ENCODE measurements at regions not wholly inside any gene's neighbourhood (a gene's known extent, or its start where the extent isn't known, plus 50 kb on each side); places are given as distances from the start of the nearest gene placed in this dataset.

GRCh38 chr7:15143936-15144335 lies 241.4 kb upstream of the DGKB start:
- POLR2A ChIA-PET, result no interaction called here
- in situ Hi-C loops (cut with HindIII; ENCODE audit: low pct_unique_long_range_greater_than_20kb, low sequenced_read_pairs) (no loop called here), intact Hi-C loops (cut with micrococcal nuclease; ENCODE audit: unreplicated experiment) (no loop called here)
- Histone ChIP-seq H3K27ac (ENCODE audit: low read length) (no peak overlapping the region), H3K27me3 (ENCODE audit: control insufficient read depth, insufficient read depth, low read length) (no peaks in the 10 kb centered on the region), H3K4me1 (ENCODE audit: control insufficient read depth, insufficient read depth, low read length) (no peaks in the 10 kb centered on the region), H3K36me3 (ENCODE audit: control insufficient read depth, insufficient read depth, low read length) (no peaks in the 10 kb centered on the region), H3K9me3 (ENCODE audit: control insufficient read depth, insufficient read depth, low read depth, low read length) (peaks cover 5% of the 10 kb centered on the region), H3K4me3 (ENCODE audit: low read depth in 2 of 2, low read length in 2 of 2) (no peak overlapping the region)
- DNase-seq (ENCODE audit: low read depth, low spot score) (no peak), ATAC-seq (no peak)
- BruUV-seq (replicated peaks), result no TSS peak
- no peak for TF ChIP-seq TCF7L2 (IDR thresholded peaks at IDR 0.05; ENCODE audit: low read depth, low read length)
- TF ChIP-seq CTCF (IDR thresholded peaks at IDR 0.05), result no peak
- TF ChIP-seq SIN3A (IDR thresholded peaks at IDR 0.05; ENCODE audit: borderline replicate concordance, insufficient read depth, low read depth, low read length), result no peak
- TF ChIP-seq REST (IDR thresholded peaks at IDR 0.05; ENCODE audit: insufficient read depth in 1 of 2, low read depth in 2 of 2, low read length in 1 of 2), result no peak
- TF ChIP-seq POLR2AphosphoS5 (IDR thresholded peaks at IDR 0.05; ENCODE audit: low read depth, low read length), result no peak
- CTCF ChIA-PET, result interaction anchor here (0.6 kb wide), 1 partner anchor 134 kb away, joined by 4 read pairs; no protein-coding TSS in a partner anchor

GRCh38 chr7:15143121-15143520 lies 240.6 kb upstream of the DGKB start:
- in situ Hi-C loops (cut with HindIII; ENCODE audit: low pct_unique_long_range_greater_than_20kb, low sequenced_read_pairs), result no loop called here
- no peak overlapping the region for H3K4me3 ChIP-seq (ENCODE audit: low read depth in 2 of 2, low read length in 2 of 2)
- no TSS peak for BruUV-seq (replicated peaks)
- H3K36me3 ChIP-seq (ENCODE audit: control insufficient read depth, insufficient read depth, low read length), result no peaks in the 10 kb centered on the region
- no peak overlapping the region for H3K27ac ChIP-seq (ENCODE audit: low read length)
- H3K9me3 ChIP-seq (ENCODE audit: control insufficient read depth, insufficient read depth, low read depth, low read length), result peaks cover 5% of the 10 kb centered on the region
- no peaks in the 10 kb centered on the region for H3K27me3 ChIP-seq (ENCODE audit: control insufficient read depth, insufficient read depth, low read length)
- CTCF ChIA-PET, result no interaction called here
- no peak for DNase-seq (ENCODE audit: low read depth, low spot score)
- H3K4me1 ChIP-seq (ENCODE audit: control insufficient read depth, insufficient read depth, low read length), result no peaks in the 10 kb centered on the region
- intact Hi-C loops (cut with micrococcal nuclease; ENCODE audit: unreplicated experiment), result no loop called here
- ATAC-seq, result no peak
- TF ChIP-seq REST (IDR thresholded peaks at IDR 0.05; ENCODE audit: insufficient read depth in 1 of 2, low read depth in 2 of 2, low read length in 1 of 2) (no peak), TCF7L2 (IDR thresholded peaks at IDR 0.05; ENCODE audit: low read depth, low read length) (no peak), SIN3A (IDR thresholded peaks at IDR 0.05; ENCODE audit: borderline replicate concordance, insufficient read depth, low read depth, low read length) (no peak), POLR2AphosphoS5 (IDR thresholded peaks at IDR 0.05; ENCODE audit: low read depth, low read length) (no peak), CTCF (IDR thresholded peaks at IDR 0.05) (no peak)
- POLR2A ChIA-PET, result no interaction called here
